IPS DF 6.9 (cell line): ENCODE measurements at regions not wholly inside any gene's neighbourhood (a gene's known extent, or its start where the extent isn't known, plus 50 kb on each side); places are given as distances from the start of the nearest gene placed in this dataset.

ENCODE experiments used
- DNase-seq: peaks from one replicate; pipeline ENCODE4 v3.0.0-alpha.2; 2013; ENCODE audit warnings: low read depth, low spot score
- H3K27ac ChIP-seq: one replicate; pipeline ENCODE4 v1.5.1; 2013; ENCODE audit warnings: low read length, control low read depth
- H3K27me3 ChIP-seq: 2 replicates; pipeline ENCODE4 v1.6.1; 2013; ENCODE audit warnings: mild to moderate bottlenecking, low read length; ENCODE audit not compliant: control insufficient read depth, insufficient read depth
- H3K36me3 ChIP-seq: 2 replicates; pipeline ENCODE4 v1.6.1; 2013; ENCODE audit warnings: low read length; ENCODE audit not compliant: control insufficient read depth, insufficient read depth
- H3K4me1 ChIP-seq: 2 replicates; pipeline ENCODE4 v1.6.1; 2013; ENCODE audit warnings: low read length; ENCODE audit not compliant: control insufficient read depth, insufficient read depth
- H3K4me3 ChIP-seq: 2 replicates; pipeline ENCODE4 v1.5.1; 2013; ENCODE audit warnings: mild to moderate bottlenecking, low read length
- H3K9me3 ChIP-seq: 2 replicates; pipeline ENCODE4 v1.6.1; 2013; ENCODE audit warnings: low read length, inconsistent platforms; ENCODE audit not compliant: control insufficient read depth, insufficient read depth
- WGBS: extraction: QIAGEN DNeasy Blood & Tissue Kit; methylation state at CpG from one replicate; pipeline ENCODE4 v1.1.7; 2013; ENCODE audit warnings: mixed read lengths, missing lambda C conversion rate; ENCODE audit not compliant: insufficient read length, insufficient coverage; 5-methylcytosine and 5-hydroxymethylcytosine counted together

GRCh38 chr18:30572214-30572613, 470.3 kb downstream of the DSC3 start:
- Histone ChIP-seq H3K36me3 (no peaks in the 10 kb centered on the region), H3K4me3 (no peak overlapping the region), H3K27ac (no peak overlapping the region), H3K27me3 (no peaks in the 10 kb centered on the region), H3K4me1 (no peaks in the 10 kb centered on the region), H3K9me3 (no peaks in the 10 kb centered on the region)
- no peak for DNase-seq
- no CpG with 5 or more reads among the region's 2 CpGs for WGBS

- DNase-seq = no peak
- H3K36me3 ChIP-seq = no peaks in the 10 kb centered on the region
- H3K9me3 ChIP-seq = no peaks in the 10 kb centered on the region
- no peak overlapping the region for H3K27ac ChIP-seq
- no peaks in the 10 kb centered on the region for H3K27me3 ChIP-seq
- H3K4me1 ChIP-seq = no peaks in the 10 kb centered on the region
- WGBS = no CpG with 5 or more reads among the region's 5 CpGs
- no peak overlapping the region for H3K4me3 ChIP-seq
These were observed 474.2 kb downstream of the DSC3 start for GRCh38 chr18:30568333-30568732.

GRCh38 chr18:30566877-30567276, 475.7 kb downstream of the DSC3 start:
- Histone ChIP-seq H3K9me3 (no peaks in the 10 kb centered on the region), H3K4me1 (no peaks in the 10 kb centered on the region), H3K27me3 (no peaks in the 10 kb centered on the region), H3K27ac (no peak overlapping the region), H3K4me3 (no peak overlapping the region), H3K36me3 (no peaks in the 10 kb centered on the region)
- WGBS = no CpG with 5 or more reads among the region's 1 CpG
- DNase-seq = no peak

GRCh38 chr18:30562231-30562630, 480.3 kb downstream of the DSC3 start:
- H3K36me3 ChIP-seq = no peaks in the 10 kb centered on the region
- no peaks in the 10 kb centered on the region for H3K27me3 ChIP-seq
- H3K4me1 ChIP-seq = no peaks in the 10 kb centered on the region
- no CpG with 5 or more reads among the region's 1 CpG for WGBS
- no peak for DNase-seq
- H3K4me3 ChIP-seq = no peak overlapping the region
- no peak overlapping the region for H3K27ac ChIP-seq
- H3K9me3 ChIP-seq = no peaks in the 10 kb centered on the region

- no peak overlapping the region for H3K4me3 ChIP-seq
- no peak for DNase-seq
- no peak overlapping the region for H3K27ac ChIP-seq
- no peaks in the 10 kb centered on the region for H3K9me3 ChIP-seq
- H3K36me3 ChIP-seq = no peaks in the 10 kb centered on the region
- WGBS = no CpG with 5 or more reads among the region's 11 CpGs
- no peaks in the 10 kb centered on the region for H3K27me3 ChIP-seq
- H3K4me1 ChIP-seq = no peaks in the 10 kb centered on the region
These were observed 486.4 kb downstream of the DSC3 start for GRCh38 chr18:30556112-30556511.

- Histone ChIP-seq H3K4me1 (no peaks in the 10 kb centered on the region; the same call in 1 of the 2 replicates), H3K4me3 (no peak overlapping the region), H3K9me3 (no peaks in the 10 kb centered on the region), H3K27me3 (no peaks in the 10 kb centered on the region), H3K36me3 (no peaks in the 10 kb centered on the region), H3K27ac (no peak overlapping the region)
- WGBS = no CpG with 5 or more reads among the region's 4 CpGs
- no peak for DNase-seq
These were observed 497.1 kb downstream of the DSC3 start for GRCh38 chr18:30545393-30545792.

GRCh38 chr18:30544141-30544540, 498.4 kb downstream of the DSC3 start:
- no peak for DNase-seq
- Histone ChIP-seq H3K9me3 (no peaks in the 10 kb centered on the region), H3K4me3 (no peak overlapping the region), H3K36me3 (no peaks in the 10 kb centered on the region), H3K27ac (no peak overlapping the region), H3K4me1 (no peaks in the 10 kb centered on the region; the same call in 1 of the 2 replicates), H3K27me3 (no peaks in the 10 kb centered on the region)
- no CpG with 5 or more reads among the region's 2 CpGs for WGBS

- DNase-seq = no peak
- no peak overlapping the region for H3K4me3 ChIP-seq
- WGBS = no CpG with 5 or more reads among the region's 1 CpG
These were observed 508.8 kb downstream of the DSC3 start for GRCh38 chr18:30533716-30534115.

GRCh38 chr18:30527917-30528316, 514.6 kb downstream of the DSC3 start:
- no peaks in the 10 kb centered on the region for H3K9me3 ChIP-seq
- H3K4me3 ChIP-seq = no peak overlapping the region
- no peak overlapping the region for H3K27ac ChIP-seq
- no peak for DNase-seq
- H3K27me3 ChIP-seq = no peaks in the 10 kb centered on the region
- no peaks in the 10 kb centered on the region for H3K4me1 ChIP-seq
- H3K36me3 ChIP-seq = no peaks in the 10 kb centered on the region
- WGBS = no CpG with 5 or more reads among the region's 1 CpG

More at GRCh38 chr18:30533716-30534115, 508.8 kb downstream of the DSC3 start:
- Histone ChIP-seq H3K9me3 (no peaks in the 10 kb centered on the region), H3K36me3 (no peaks in the 10 kb centered on the region), H3K27ac (no peak overlapping the region), H3K4me1 (no peaks in the 10 kb centered on the region), H3K27me3 (no peaks in the 10 kb centered on the region)

GRCh38 chr18:30527226-30527625, 515.3 kb downstream of the DSC3 start:
- no peak overlapping the region for H3K27ac ChIP-seq
- H3K4me3 ChIP-seq = no peak overlapping the region
- DNase-seq = no peak
- H3K4me1 ChIP-seq = no peaks in the 10 kb centered on the region
- no peaks in the 10 kb centered on the region for H3K9me3 ChIP-seq
- no peaks in the 10 kb centered on the region for H3K36me3 ChIP-seq
- WGBS = no CpG with 5 or more reads among the region's 1 CpG
- H3K27me3 ChIP-seq = no peaks in the 10 kb centered on the region

GRCh38 chr18:30522288-30522929, 520.1 kb downstream of the DSC3 start:
- H3K27ac ChIP-seq = no peak overlapping the region
- no CpG with 5 or more reads among the region's 4 CpGs for WGBS
- no peak overlapping the region for H3K4me3 ChIP-seq
- no peaks in the 10 kb centered on the region for H3K36me3 ChIP-seq
- no peaks in the 10 kb centered on the region for H3K4me1 ChIP-seq
- peak; percentile 48 for DNase-seq
- H3K9me3 ChIP-seq = no peaks in the 10 kb centered on the region
- no peaks in the 10 kb centered on the region for H3K27me3 ChIP-seq
